GM10266 (cell line): ENCODE measurements at regions not wholly inside any gene's neighbourhood (a gene's known extent, or its start where the extent isn't known, plus 50 kb on each side); places are given as distances from the start of the nearest gene placed in this dataset.

Experiments used
- DNase-seq: peaks from one replicate; pipeline ENCODE4 v3.0.0; 2012; ENCODE audit errors: extremely low spot score
- CTCF ChIP-seq: IDR thresholded peaks from 2 replicates; pipeline ENCODE4 v1.5.1; 2012; ENCODE audit warnings: mild to moderate bottlenecking, low read depth; ENCODE audit not compliant: control insufficient read depth, insufficient read depth; ENCODE audit errors: missing control alignments

- TF ChIP-seq CTCF, result no peak
- peak; percentile 18 for DNase-seq
Measured at GRCh38 chr5:116650964-116651363, 76.3 kb upstream of the SEMA6A start.

- no peak for TF ChIP-seq CTCF
- DNase-seq, result no peak
Measured at GRCh38 chr5:116650544-116650943, 75.9 kb upstream of the SEMA6A start.

GRCh38 chr5:116646611-116647289 lies 72.1 kb upstream of the SEMA6A start:
- TF ChIP-seq CTCF, result no peak
- DNase-seq, result no peak

- DNase-seq, result no peak
- no peak for TF ChIP-seq CTCF
Measured at GRCh38 chr5:116645627-116646026, 71.0 kb upstream of the SEMA6A start.

GRCh38 chr5:116640236-116640635 lies 65.6 kb upstream of the SEMA6A start:
- no peak for DNase-seq
- TF ChIP-seq CTCF, result no peak

- DNase-seq, result no peak
- no peak for TF ChIP-seq CTCF
Measured at GRCh38 chr5:116637149-116637740, 62.6 kb upstream of the SEMA6A start.

- DNase-seq, result no peak
Measured at GRCh38 chr5:116632890-116633289, 58.3 kb upstream of the SEMA6A start.

More at GRCh38 chr5:116632890-116633289, 58.3 kb upstream of the SEMA6A start:
- TF ChIP-seq CTCF, result no peak
